ENCODE measurements at regions not wholly inside any gene's neighbourhood (a gene's known extent, or its start where the extent isn't known, plus 50 kb on each side); places are given as distances from the start of the nearest gene placed in this dataset.

DNA sequence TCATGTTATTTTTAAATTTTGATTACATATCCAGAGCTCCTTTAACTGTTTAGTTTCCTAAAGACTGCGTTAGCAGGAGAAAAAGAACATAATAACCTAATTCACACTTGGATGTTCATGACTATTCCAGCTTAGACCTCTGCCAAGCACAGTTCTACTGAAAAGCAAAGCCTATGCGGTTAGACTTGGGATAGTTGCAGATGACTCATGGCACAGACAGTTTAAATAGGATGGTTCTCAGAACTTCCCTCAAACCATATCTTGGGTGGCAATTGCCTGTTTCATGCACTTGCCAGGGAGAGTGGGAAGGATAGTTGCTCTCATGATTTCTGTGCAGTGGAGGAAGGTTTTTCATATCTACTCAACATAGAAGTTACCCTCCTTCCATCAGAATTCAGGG, 149.7 kb upstream of the KLHL29 start:
- no peak for DNase-seq (ENCODE audit: low read depth, low spot score)

GRCh38 chr2:23235736-23236135, 149.2 kb upstream of the KLHL29 start:
- no peak for DNase-seq (ENCODE audit: low read depth, low spot score)

DNA sequence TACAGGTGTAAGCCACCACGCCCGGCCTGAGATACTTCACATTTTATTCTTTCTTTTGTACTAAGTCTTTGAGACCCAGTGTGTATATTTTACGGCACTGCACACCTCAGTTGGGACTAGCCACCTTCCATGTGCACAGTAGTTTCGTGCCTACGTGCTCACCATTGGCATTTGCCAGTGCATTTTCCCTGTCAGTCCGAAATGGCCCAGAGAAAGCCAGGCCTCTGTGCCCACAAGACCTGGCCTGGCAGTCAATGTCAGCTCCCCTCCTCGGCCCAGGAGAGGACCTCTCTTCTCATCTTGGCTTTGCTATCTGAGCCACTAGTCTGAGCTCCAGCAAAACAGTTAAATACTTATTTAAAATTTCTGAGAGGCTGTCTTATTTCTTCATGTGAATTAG, 147.8 kb upstream of the KLHL29 start:
- no peak for DNase-seq (ENCODE audit: low read depth, low spot score)

DNA sequence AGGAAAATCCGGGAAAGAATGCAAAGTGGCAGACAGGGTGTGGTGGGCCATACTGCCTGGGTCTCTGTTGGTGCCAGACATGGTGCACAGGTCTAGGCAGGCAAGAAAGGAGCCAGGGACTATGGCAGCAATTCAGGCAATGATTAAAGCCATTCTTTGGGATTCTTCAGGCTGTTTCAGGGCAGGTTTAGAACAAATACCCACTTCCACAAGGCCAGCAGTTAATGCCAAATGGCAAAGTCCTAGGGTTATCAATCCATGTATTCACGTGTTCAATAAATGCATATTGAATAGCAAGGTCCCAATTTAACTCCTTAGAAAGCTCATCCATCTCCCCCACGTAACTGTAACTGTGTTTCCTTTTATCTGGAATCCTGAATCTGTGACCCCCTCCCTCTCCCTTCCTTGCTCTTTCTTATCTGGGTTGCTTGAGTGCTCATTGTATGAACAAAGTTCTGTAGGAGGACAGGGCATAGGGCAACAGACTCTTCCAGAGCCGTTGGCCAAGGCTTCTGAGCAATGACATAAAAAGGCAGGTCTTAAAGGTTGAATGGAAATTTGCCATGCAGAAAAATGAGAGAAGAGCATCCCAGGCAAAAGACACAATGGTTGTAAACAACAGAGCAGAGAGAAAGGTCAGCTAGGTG, 146.8 kb upstream of the KLHL29 start:
- no peak for DNase-seq (ENCODE audit: low read depth, low spot score)

GRCh38 chr2:23239374-23239773, 145.6 kb upstream of the KLHL29 start:
- no peak for DNase-seq (ENCODE audit: low read depth, low spot score)

DNA sequence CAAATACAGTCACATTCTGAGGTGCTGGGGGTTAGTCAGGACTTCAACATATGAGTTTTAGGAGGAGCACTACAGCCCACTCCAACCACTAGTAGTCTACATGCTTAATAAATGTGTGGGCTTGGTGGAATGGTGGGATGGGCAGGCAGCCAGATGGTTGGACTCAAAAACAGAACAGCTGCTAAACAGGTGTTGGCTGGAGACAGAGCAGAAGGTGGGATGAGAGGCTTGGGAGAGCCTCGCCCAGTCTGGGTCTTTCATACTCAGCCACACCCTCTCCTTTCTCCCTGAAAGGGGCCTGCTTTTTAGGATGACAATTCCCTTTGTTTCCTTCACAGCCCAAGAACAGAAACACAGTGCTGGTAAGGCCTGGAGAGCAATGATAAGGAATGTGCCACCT, 143.9 kb upstream of the KLHL29 start:
- no peak for DNase-seq (ENCODE audit: low read depth, low spot score)

GRCh38 chr2:23241611-23242245, 143.3 kb upstream of the KLHL29 start:
- no peak for DNase-seq (ENCODE audit: low read depth, low spot score)

- no peak for DNase-seq (ENCODE audit: low read depth, low spot score)
These were observed 141.8 kb upstream of the KLHL29 start for GRCh38 chr2:23243073-23243659.

DNA sequence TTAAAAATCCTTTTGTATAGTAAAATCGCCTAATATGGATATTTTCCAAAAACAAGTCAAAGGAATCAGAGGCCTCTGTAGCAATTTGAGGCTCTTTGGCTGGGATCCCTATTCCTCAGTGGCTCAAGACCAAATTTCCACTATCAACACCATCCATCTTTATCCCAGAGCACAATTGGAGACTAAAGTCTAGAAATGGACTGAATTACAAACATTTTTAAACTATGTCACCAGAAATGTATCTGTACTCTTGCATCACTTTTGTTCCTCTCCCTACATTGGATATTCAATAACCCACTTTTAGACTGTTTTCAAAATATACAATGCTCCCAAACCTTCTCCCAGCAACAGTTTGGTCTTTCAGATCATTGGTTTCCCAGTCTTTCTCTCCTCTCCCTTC, 140.4 kb upstream of the KLHL29 start:
- no peak for DNase-seq (ENCODE audit: low read depth, low spot score)

- no peak for DNase-seq (ENCODE audit: low read depth, low spot score)
These were observed 137.8 kb upstream of the KLHL29 start for GRCh38 chr2:23246992-23247683.

GRCh38 chr2:23248667-23249066, 136.3 kb upstream of the KLHL29 start:
- no peak for DNase-seq (ENCODE audit: low read depth, low spot score)

DNA sequence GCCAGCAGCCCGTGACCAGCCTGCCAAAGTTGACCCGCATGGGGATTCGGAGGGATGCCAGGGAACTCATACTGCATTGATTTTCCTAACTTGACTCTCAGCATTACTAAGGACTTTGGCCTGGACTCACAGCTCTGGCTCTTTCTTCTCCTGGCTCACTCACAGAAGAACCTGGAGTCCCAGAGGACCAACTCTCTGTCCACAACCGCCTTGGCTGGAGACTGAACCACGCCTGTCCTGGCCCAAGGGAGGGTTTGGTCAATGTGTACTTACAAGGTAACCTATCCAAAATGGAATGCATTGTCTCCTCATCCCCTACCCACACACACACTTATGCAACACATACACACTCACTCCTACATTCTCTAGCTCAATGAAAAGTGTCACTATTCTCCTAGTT, 135.6 kb upstream of the KLHL29 start:
- DNase-seq (ENCODE audit: low read depth, low spot score) = no peak

DNA sequence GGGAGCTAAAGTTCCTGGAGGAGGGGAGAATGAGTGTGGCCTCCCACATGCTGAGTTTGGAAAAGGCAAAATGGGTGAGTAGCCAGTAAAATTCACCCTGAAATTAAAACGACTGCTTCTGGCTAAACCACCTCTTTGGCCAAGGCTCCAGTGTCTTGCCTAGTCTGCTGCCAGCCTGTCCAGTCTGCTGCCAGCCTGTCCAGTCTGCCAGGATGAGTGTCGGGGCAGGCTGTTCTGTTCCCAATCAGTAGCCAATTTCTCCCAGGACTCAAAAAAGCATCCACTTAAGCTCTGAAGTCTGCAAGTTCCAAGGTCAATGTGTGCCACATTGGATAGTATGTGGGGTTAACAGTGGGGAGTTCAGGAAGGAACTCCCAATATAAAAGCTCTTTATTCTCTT, 134.6 kb upstream of the KLHL29 start:
- no peak for DNase-seq (ENCODE audit: low read depth, low spot score)

- no peak for DNase-seq (ENCODE audit: low read depth, low spot score)
These were observed 128.3 kb upstream of the KLHL29 start for GRCh38 chr2:23256643-23257042.

GRCh38 chr2:23260621-23261020, 124.4 kb upstream of the KLHL29 start:
- no peak for DNase-seq (ENCODE audit: low read depth, low spot score)

DNA sequence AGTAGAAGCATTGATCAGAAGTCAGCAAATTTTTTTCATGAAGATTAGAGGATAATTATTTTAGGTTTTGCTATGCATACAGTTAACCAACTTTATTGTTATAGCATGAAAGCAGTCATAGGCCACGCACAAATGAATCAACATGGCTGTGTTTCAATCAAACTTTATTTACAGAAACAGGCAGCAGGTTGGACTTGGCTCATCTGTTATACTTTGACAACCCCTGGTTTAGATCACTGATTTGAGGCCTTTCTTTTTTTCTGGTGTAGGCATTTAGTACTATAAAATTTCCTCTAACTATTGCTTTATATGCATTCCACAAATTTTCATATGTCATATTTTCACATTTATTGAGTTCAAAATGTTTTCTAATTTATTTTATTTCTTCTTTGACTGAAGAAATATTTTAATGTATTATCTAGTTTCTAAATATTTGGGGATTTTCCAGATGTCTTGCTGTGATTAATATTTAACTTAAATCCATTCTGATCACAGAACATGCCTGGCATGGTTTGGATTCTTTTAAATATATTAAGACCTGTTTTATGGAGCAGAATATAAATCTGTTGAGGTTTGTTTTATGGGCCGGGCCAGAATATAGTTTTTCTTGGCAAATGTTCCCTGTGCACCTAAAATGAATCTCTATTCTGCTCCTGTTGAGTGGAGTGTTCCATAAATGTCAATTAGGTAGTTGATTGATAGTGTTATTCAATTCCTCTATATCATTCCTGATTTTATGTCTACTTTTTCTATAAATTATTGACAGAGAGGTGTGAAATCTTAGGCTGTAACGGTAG, 116.3 kb upstream of the KLHL29 start:
- DNase-seq (ENCODE audit: low read depth, low spot score) = no peak

GRCh38 chr2:23269747-23270146, 115.2 kb upstream of the KLHL29 start:
- DNase-seq (ENCODE audit: low read depth, low spot score) = no peak

- no peak for DNase-seq (ENCODE audit: low read depth, low spot score)
These were observed 114.2 kb upstream of the KLHL29 start for GRCh38 chr2:23270810-23271209.

DNA sequence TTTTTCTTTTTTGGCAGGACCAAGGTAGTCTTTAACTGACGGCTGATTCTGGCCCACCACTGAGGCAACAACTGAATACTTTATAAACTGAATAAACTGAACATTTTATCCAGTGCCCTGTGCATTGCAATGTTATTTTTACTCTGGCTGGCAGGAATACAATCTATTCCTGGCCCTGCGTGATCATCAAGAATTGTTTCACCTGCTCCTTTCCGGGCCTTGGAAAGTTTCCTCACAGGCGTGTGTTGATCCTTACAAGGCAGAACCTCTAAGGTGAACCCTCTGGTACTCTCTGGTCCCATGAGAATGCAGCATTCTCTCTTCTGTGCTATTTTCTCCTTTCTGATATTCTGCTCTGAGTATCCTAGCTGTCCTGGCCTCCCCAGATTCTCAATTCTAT, 113.7 kb upstream of the KLHL29 start:
- no peak for DNase-seq (ENCODE audit: low read depth, low spot score)

GRCh38 chr2:23273786-23274185, 111.2 kb upstream of the KLHL29 start:
- DNase-seq (ENCODE audit: low read depth, low spot score) = no peak

DNA sequence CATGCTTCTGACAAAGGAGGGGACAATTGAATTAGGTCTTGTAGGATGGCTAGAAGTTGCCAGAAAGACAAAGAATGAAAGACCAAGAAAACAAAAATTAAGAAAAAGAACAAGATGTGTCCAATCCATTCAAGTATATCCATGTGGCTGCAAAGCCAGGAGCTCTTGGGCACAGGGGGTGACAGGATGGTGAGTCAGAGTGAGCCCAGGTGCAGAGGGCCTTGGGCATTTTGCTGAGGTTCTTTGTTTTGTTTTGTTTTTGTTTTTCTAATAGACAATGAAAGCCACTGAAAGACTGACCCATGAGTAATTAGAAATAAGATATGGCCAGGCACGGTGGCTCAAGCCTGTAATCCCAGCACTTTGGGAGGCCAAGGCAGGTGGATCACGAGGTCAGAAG, 104.6 kb upstream of the KLHL29 start:
- no peak for DNase-seq (ENCODE audit: low read depth, low spot score)

- no peak for DNase-seq (ENCODE audit: low read depth, low spot score)
These were observed 101.3 kb upstream of the KLHL29 start for GRCh38 chr2:23283653-23284052.

Data from iPS DF 19.7 (cell line).